ENCODE measurements at regions not wholly inside any gene's neighbourhood (a gene's known extent, or its start where the extent isn't known, plus 50 kb on each side); places are given as distances from the start of the nearest gene placed in this dataset.
A peak's percentile ranks its signal among the peaks of the same experiment; 100 is the strongest.

GRCh38 chr11:128365044-128365443 is 222.3 kb downstream of the ETS1 start:
- no peak for DNase-seq (ENCODE audit: low read depth)

- no peak for DNase-seq (ENCODE audit: low read depth)
Measured at GRCh38 chr11:128361451-128362020, 225.8 kb downstream of the ETS1 start.

- no peak for DNase-seq (ENCODE audit: low read depth)
Measured at GRCh38 chr11:128359515-128359914, 227.8 kb downstream of the ETS1 start.

GRCh38 chr11:128357073-128357472 is 230.3 kb downstream of the ETS1 start:
- DNase-seq (ENCODE audit: low read depth): no peak

- no peak for DNase-seq (ENCODE audit: low read depth)
Measured at GRCh38 chr11:128355558-128355957, 231.8 kb downstream of the ETS1 start.

- DNase-seq (ENCODE audit: low read depth): no peak
Measured at GRCh38 chr11:128354476-128354875, 232.9 kb downstream of the ETS1 start.

GRCh38 chr11:128351168-128351567 is 236.2 kb downstream of the ETS1 start:
- DNase-seq (ENCODE audit: low read depth): no peak

GRCh38 chr11:128349650-128350299 is 237.6 kb downstream of the ETS1 start:
- DNase-seq (ENCODE audit: low read depth): no peak

GRCh38 chr11:128346804-128347203 is 240.6 kb downstream of the ETS1 start:
- DNase-seq (ENCODE audit: low read depth): no peak

GRCh38 chr11:128345316-128345715 is 242.0 kb downstream of the ETS1 start:
- no peak for DNase-seq (ENCODE audit: low read depth)

GRCh38 chr11:128343870-128344269 is 243.5 kb downstream of the ETS1 start:
- no peak for DNase-seq (ENCODE audit: low read depth)

- DNase-seq (ENCODE audit: low read depth): no peak
Measured at GRCh38 chr11:128343135-128343514, 244.2 kb downstream of the ETS1 start.

GRCh38 chr11:128342511-128343134 is 244.7 kb downstream of the ETS1 start:
- peak; percentile 56 for DNase-seq (ENCODE audit: low read depth)

- DNase-seq (ENCODE audit: low read depth): no peak
Measured at GRCh38 chr11:128341280-128342248, 245.8 kb downstream of the ETS1 start.

GRCh38 chr11:128339792-128340191 is 247.6 kb downstream of the ETS1 start:
- DNase-seq (ENCODE audit: low read depth): no peak

- DNase-seq (ENCODE audit: low read depth): no peak
Measured at GRCh38 chr11:128338811-128339210, 248.5 kb downstream of the ETS1 start.

- peak; percentile 55 for DNase-seq (ENCODE audit: low read depth)
Measured at GRCh38 chr11:128336203-128336602, 251.2 kb downstream of the ETS1 start.

- DNase-seq (ENCODE audit: low read depth): no peak
Measured at GRCh38 chr11:128335729-128336128, 251.6 kb downstream of the ETS1 start.

- DNase-seq (ENCODE audit: low read depth): no peak
Measured at GRCh38 chr11:128334311-128335044, 252.9 kb downstream of the ETS1 start.

GRCh38 chr11:128331317-128331716 is 256.0 kb downstream of the ETS1 start:
- DNase-seq (ENCODE audit: low read depth): no peak

- DNase-seq (ENCODE audit: low read depth): no peak
Measured at GRCh38 chr11:128330203-128330602, 257.2 kb downstream of the ETS1 start.

Data from HS-5 (cell line).